Hepatocyte (in vitro differentiated cells): ENCODE measurements at regions not wholly inside any gene's neighbourhood (a gene's known extent, or its start where the extent isn't known, plus 50 kb on each side); places are given as distances from the start of the nearest gene placed in this dataset.
A peak's percentile ranks its signal among the peaks of the same experiment; 100 is the strongest.

ENCODE experiments used
- DNase-seq: peaks from one replicate; pipeline ENCODE4 v3.0.0-alpha.2; 2016; ENCODE audit warnings: low spot score
- H2AFZ ChIP-seq: fragments of 200-600 bp; sonication (generic); 2 replicates; pipeline ENCODE4 v1.6.0; 2016; ENCODE audit warnings: antibody characterized with exemption, mild to moderate bottlenecking
- H3K27ac ChIP-seq: fragments of 200-600 bp; sonication (generic); 2 replicates; pipeline ENCODE4 v1.5.1; 2016; ENCODE audit warnings: mild to moderate bottlenecking
- H3K27me3 ChIP-seq: fragments of 200-600 bp; sonication (generic); 2 replicates; pipeline ENCODE4 v1.6.1; 2016
- H3K36me3 ChIP-seq: fragments of 200-600 bp; sonication (generic); replicated peaks from 2 replicates; pipeline ENCODE4 v1.5.1; 2016; ENCODE audit warnings: low read depth; ENCODE audit not compliant: insufficient read depth
- H3K4me1 ChIP-seq: fragments of 200-600 bp; sonication (generic); 2 replicates; pipeline ENCODE4 v1.5.1; 2016; ENCODE audit warnings: mild to moderate bottlenecking, moderate library complexity; ENCODE audit not compliant: insufficient read depth
- H3K4me2 ChIP-seq: fragments of 200-600 bp; sonication (generic); 2 replicates; pipeline ENCODE4 v1.6.0; 2016
- H3K4me3 ChIP-seq: fragments of 200-600 bp; sonication (generic); 2 replicates; pipeline ENCODE4 v1.5.1; 2016; ENCODE audit warnings: mild to moderate bottlenecking
- H3K79me2 ChIP-seq: fragments of 200-600 bp; sonication (generic); 2 replicates; pipeline ENCODE4 v1.6.0; 2017; ENCODE audit warnings: mild to moderate bottlenecking
- H3K9me2 ChIP-seq: fragments of 200-600 bp; sonication (generic); replicated peaks from 2 replicates; pipeline ENCODE4 v1.6.0; 2017; ENCODE audit warnings: mild to moderate bottlenecking; ENCODE audit not compliant: insufficient read depth
- H3K9me3 ChIP-seq: fragments of 200-600 bp; sonication (generic); 2 replicates; pipeline ENCODE4 v1.5.1; 2016; ENCODE audit warnings: low read depth, mild to moderate bottlenecking
- H4K20me1 ChIP-seq: fragments of 200-600 bp; sonication (generic); 2 replicates; pipeline ENCODE4 v1.6.0; 2016; ENCODE audit warnings: mild to moderate bottlenecking; ENCODE audit not compliant: insufficient read depth, poor library complexity, severe bottlenecking
- EZH2 ChIP-seq: fragments of 200-600 bp; sonication (generic); IDR thresholded peaks from 2 replicates; pipeline ENCODE4 v1.6.1; 2016; ENCODE audit warnings: antibody characterized with exemption, mild to moderate bottlenecking, borderline replicate concordance
- EZH2phosphoT487 ChIP-seq: fragments of 200-600 bp; sonication (generic); IDR thresholded peaks from one replicate; pipeline ENCODE4 v1.6.1; 2018; ENCODE audit warnings: antibody characterized with exemption, mild to moderate bottlenecking, low read depth, moderate library complexity; ENCODE audit not compliant: unreplicated experiment, severe bottlenecking
- WGBS: methylation state at CpG from one replicate; pipeline ENCODE4 v1.1.6; 2016; ENCODE audit warnings: low lambda C conversion rate; ENCODE audit errors: missing lambda C conversion rate; 5-methylcytosine and 5-hydroxymethylcytosine counted together
- TF ChIP-seq, protein P1 (sequence below): fragments of 200-600 bp; sonication (generic); IDR thresholded peaks from 2 replicates; pipeline ENCODE4 v1.5.1; 2016; ENCODE audit warnings: antibody characterized with exemption, mild to moderate bottlenecking; ENCODE audit not compliant: poor library complexity

DNA sequence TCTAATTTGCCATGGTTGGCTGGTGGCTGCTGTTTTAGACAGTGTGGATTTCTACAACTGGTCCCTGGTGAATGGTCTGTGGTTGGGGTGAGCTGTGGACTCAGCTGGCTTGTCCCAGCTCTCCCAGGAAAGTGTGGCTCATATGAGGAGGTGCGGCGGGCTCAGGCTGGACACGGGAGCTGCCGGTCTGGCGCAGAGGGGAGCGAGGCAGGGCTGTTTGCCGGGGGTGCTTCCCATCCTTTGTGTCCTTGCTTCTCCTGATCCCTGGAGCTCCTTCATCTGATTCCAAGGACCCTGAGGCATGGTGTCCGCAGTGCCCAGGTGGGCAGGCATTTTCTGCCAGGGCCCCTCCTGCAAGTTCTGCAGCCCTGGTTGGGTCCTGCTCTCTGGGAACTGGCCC, 104.9 kb downstream of the TEX29 start:
- Histone ChIP-seq H3K4me1 (no peaks in the 10 kb centered on the region), H3K27me3 (peaks cover 2% of the 10 kb centered on the region), H2AFZ (no peak overlapping the region), H3K4me2 (no peak overlapping the region), H3K9me2 (no peaks in the 10 kb centered on the region), H3K27ac (no peak overlapping the region), H3K9me3 (no peaks in the 10 kb centered on the region), H3K36me3 (no peaks in the 10 kb centered on the region), H4K20me1 (no peaks in the 10 kb centered on the region), H3K4me3 (no peak overlapping the region), H3K79me2 (no peaks in the 10 kb centered on the region)
- WGBS: 94% methylated on average over 8 of the region's 8 CpGs
- TF ChIP-seq EZH2 (no peak), EZH2phosphoT487 (no peak)
- TF ChIP-seq, protein P1, sequence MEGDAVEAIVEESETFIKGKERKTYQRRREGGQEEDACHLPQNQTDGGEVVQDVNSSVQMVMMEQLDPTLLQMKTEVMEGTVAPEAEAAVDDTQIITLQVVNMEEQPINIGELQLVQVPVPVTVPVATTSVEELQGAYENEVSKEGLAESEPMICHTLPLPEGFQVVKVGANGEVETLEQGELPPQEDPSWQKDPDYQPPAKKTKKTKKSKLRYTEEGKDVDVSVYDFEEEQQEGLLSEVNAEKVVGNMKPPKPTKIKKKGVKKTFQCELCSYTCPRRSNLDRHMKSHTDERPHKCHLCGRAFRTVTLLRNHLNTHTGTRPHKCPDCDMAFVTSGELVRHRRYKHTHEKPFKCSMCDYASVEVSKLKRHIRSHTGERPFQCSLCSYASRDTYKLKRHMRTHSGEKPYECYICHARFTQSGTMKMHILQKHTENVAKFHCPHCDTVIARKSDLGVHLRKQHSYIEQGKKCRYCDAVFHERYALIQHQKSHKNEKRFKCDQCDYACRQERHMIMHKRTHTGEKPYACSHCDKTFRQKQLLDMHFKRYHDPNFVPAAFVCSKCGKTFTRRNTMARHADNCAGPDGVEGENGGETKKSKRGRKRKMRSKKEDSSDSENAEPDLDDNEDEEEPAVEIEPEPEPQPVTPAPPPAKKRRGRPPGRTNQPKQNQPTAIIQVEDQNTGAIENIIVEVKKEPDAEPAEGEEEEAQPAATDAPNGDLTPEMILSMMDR: no peak
- DNase-seq: no peak

DNA sequence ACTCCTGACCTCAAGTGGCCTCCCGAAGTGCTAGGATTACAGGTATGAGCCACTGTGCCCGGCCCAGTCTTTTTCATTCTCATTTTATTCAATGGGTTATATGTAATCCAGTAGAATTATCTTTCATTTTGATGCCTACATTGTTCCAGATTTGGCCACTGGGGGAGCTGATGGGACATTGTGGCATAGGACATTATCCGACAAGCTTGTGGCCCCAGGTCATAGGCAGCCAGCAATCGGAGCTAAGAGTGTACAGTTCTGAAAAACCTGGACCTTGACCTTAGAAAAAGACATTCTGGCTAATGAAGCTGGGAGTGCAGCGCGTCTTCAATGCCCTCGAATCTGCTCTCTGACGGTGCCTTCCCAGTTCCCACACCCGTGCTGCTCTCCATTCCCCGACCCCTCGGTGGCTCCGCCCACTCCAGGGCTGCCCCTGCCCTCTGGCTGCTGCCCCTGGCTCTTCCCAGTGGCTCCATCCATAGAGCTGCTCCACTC, 108.7 kb downstream of the TEX29 start:
- Histone ChIP-seq H3K79me2 (no peaks in the 10 kb centered on the region), H2AFZ (no peak overlapping the region), H3K4me3 (no peak overlapping the region), H3K27ac (no peak overlapping the region), H4K20me1 (no peaks in the 10 kb centered on the region), H3K9me3 (no peaks in the 10 kb centered on the region), H3K4me1 (no peaks in the 10 kb centered on the region), H3K4me2 (peak overlapping the region; percentile 65), H3K27me3 (peaks cover 6% of the 10 kb centered on the region), H3K9me2 (no peaks in the 10 kb centered on the region), H3K36me3 (no peaks in the 10 kb centered on the region)
- DNase-seq: peak; percentile 73
- WGBS: 19% methylated on average over 11 of the region's 12 CpGs
- TF ChIP-seq, protein P1: peak; percentile 63
- no peak for TF ChIP-seq EZH2

- Histone ChIP-seq H3K79me2 (no peaks in the 10 kb centered on the region), H3K4me3 (no peak overlapping the region), H4K20me1 (no peaks in the 10 kb centered on the region), H3K27me3 (peaks cover 6% of the 10 kb centered on the region), H3K9me2 (no peaks in the 10 kb centered on the region), H3K4me2 (no peak overlapping the region), H3K27ac (no peak overlapping the region), H3K9me3 (no peaks in the 10 kb centered on the region), H2AFZ (no peak overlapping the region), H3K4me1 (no peaks in the 10 kb centered on the region), H3K36me3 (no peaks in the 10 kb centered on the region)
- no peak for DNase-seq
- WGBS: 57% methylated on average over 3 of the region's 3 CpGs
- TF ChIP-seq EZH2phosphoT487: no peak
Measured at GRCh38 chr13:111431206-111431605, 110.8 kb downstream of the TEX29 start.

DNA sequence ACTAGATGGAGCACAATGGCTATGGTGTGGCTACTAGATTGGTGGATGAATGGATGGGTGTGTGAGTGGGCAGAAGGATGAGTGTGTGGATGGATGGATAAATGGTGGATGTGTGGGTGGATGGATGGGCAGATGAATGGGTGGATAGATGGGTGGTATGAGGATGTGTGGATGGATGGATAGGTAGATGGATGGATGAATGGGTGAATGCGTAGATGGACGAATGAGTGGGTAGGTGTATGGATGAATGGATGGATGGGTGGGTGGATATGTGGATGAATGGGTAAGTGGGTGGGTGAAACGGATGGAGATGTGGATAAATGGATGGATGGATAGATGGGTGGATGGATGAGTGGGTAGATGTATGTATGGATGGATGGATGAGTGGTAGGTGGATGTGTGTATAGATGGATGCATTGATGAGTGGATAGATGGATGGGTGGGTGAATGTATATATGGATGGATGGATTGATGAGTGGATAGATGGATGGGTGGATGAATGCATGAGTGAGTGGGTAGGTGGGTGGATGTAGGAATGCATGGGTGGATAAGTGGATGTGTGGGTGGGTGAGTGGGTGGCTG, 114.2 kb downstream of the TEX29 start:
- Histone ChIP-seq H3K9me2 (no peaks in the 10 kb centered on the region), H3K4me1 (no peaks in the 10 kb centered on the region), H3K4me3 (no peak overlapping the region), H4K20me1 (no peaks in the 10 kb centered on the region), H3K27me3 (peaks cover 3% of the 10 kb centered on the region), H3K79me2 (no peaks in the 10 kb centered on the region), H3K4me2 (no peak overlapping the region), H2AFZ (no peak overlapping the region), H3K27ac (no peak overlapping the region), H3K9me3 (no peaks in the 10 kb centered on the region), H3K36me3 (no peaks in the 10 kb centered on the region)
- WGBS: 50% methylated on average over 3 of the region's 3 CpGs
- DNase-seq: no peak
- no peak for TF ChIP-seq EZH2phosphoT487
- TF ChIP-seq EZH2: no peak
- TF ChIP-seq, protein P1: no peak
